PC-9 (cell line): ENCODE measurements at regions not wholly inside any gene's neighbourhood (a gene's known extent, or its start where the extent isn't known, plus 50 kb on each side); places are given as distances from the start of the nearest gene placed in this dataset.

Source experiments
- CTCF ChIP-seq: fragments of 200-600 bp; sonication (generic); conservative IDR thresholded peaks from 2 replicates; pipeline ENCODE4 v1.6.1; 2017; ENCODE audit warnings: mixed run types, antibody characterized with exemption, mild to moderate bottlenecking, moderate library complexity
- EZH2 ChIP-seq: fragments of 200-600 bp; sonication (generic); IDR thresholded peaks from 2 replicates; pipeline ENCODE4 v1.8.0; 2017; ENCODE audit warnings: antibody characterized with exemption, low read depth

GRCh38 chr18:72985686-72986085 lies 117.9 kb upstream of the NETO1 start:
- no peak for TF ChIP-seq CTCF
- TF ChIP-seq EZH2 = no peak
